AG04450 (cell line): ENCODE measurements at regions not wholly inside any gene's neighbourhood (a gene's known extent, or its start where the extent isn't known, plus 50 kb on each side); places are given as distances from the start of the nearest gene placed in this dataset.

ENCODE experiments used
- CTCF ChIA-PET: fragments of 300-600, 350-600 bp; formaldehyde crosslinking; extraction: SDS; loops from one replicate; lab custom pipeline; 2022; ENCODE audit warnings: antibody characterized with exemption, inconsistent platforms; lab: Charles Lee
- POLR2A ChIA-PET: fragments of 350-600 bp; formaldehyde crosslinking; extraction: SDS; loops from one replicate; lab custom pipeline; 2021; ENCODE audit warnings: antibody characterized with exemption, inconsistent platforms; lab: Yijun Ruan, JAX
- DNase-seq: peaks from one replicate; pipeline ENCODE4 v3.0.0-alpha.2; 2011; ENCODE audit warnings: low read depth, low spot score
- H3K27ac ChIP-seq: one replicate; pipeline ENCODE4 v1.5.1; 2012; ENCODE audit warnings: low read depth, low read length, control low read depth
- H3K27me3 ChIP-seq: one replicate; pipeline ENCODE4 v1.6.0; 2012; ENCODE audit warnings: low read length; ENCODE audit not compliant: control insufficient read depth, insufficient read depth
- H3K4me3 ChIP-seq: 2 replicates; pipeline ENCODE4 v1.5.1; 2011; ENCODE audit warnings: mild to moderate bottlenecking, low read depth, low read length, control low read depth
- H3K9me3 ChIP-seq: 2 replicates; pipeline ENCODE4 v1.5.1; 2012; ENCODE audit warnings: low read length; ENCODE audit not compliant: control insufficient read depth, insufficient read depth
- CTCF ChIP-seq: IDR thresholded peaks from 2 replicates; pipeline ENCODE4 v1.5.1; 2011; ENCODE audit warnings: low read depth, low read length, control low read depth, inconsistent platforms

GRCh38 chrX:10380300-10380699, 223.5 kb downstream of the CLCN4 start:
- CTCF ChIA-PET: no interaction called here

DNA sequence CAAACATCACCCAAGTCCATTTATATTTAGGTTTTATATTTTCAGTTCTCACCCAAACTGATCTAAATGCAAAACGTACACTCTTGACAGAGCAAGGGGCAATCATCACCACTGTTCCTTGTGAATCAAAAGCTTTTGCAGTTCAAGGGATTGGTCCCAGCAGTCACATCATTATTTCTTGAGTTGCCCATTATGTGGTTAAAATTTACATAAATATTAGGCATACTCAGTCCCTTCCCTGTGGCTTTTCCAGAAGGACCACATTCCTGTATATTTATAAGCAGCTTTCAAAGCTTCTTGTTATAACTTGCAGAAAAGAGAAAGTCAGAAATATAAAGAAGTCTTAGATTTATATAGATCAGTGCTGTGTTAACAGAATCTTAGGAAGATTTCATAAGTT, 224.4 kb downstream of the CLCN4 start:
- CTCF ChIA-PET: no interaction called here

More at GRCh38 chrX:10380300-10380699, 223.5 kb downstream of the CLCN4 start:
- Histone ChIP-seq H3K9me3 (no peaks in the 10 kb centered on the region), H3K27ac (no peak overlapping the region), H3K27me3 (no peaks in the 10 kb centered on the region), H3K4me3 (no peak overlapping the region)
- TF ChIP-seq CTCF: no peak
- no peak for DNase-seq
- POLR2A ChIA-PET: no interaction called here

GRCh38 chrX:10387011-10387410, 230.2 kb downstream of the CLCN4 start:
- POLR2A ChIA-PET: no interaction called here
- no peak for DNase-seq

More for the DNA sequence above, 224.4 kb downstream of the CLCN4 start:
- POLR2A ChIA-PET: no interaction called here
- no peak overlapping the region for H3K4me3 ChIP-seq
- no peaks in the 10 kb centered on the region for H3K27me3 ChIP-seq
- DNase-seq: no peak
- TF ChIP-seq CTCF: no peak
- H3K27ac ChIP-seq: no peak overlapping the region
- no peaks in the 10 kb centered on the region for H3K9me3 ChIP-seq

GRCh38 chrX:10390187-10390586, 230.2 kb downstream of the MID1 start:
- Histone ChIP-seq H3K27ac (no peak overlapping the region), H3K9me3 (no peaks in the 10 kb centered on the region)

More at GRCh38 chrX:10387011-10387410, 230.2 kb downstream of the CLCN4 start:
- Histone ChIP-seq H3K9me3 (no peaks in the 10 kb centered on the region), H3K4me3 (no peak overlapping the region), H3K27me3 (no peaks in the 10 kb centered on the region), H3K27ac (no peak overlapping the region)
- CTCF ChIA-PET: interaction anchor here (1.5 kb wide), 1 partner anchor 196 kb away, joined by 4 read pairs; no protein-coding TSS in a partner anchor
- TF ChIP-seq CTCF: no peak

GRCh38 chrX:10393241-10393640, 227.1 kb downstream of the MID1 start:
- DNase-seq: no peak
- CTCF ChIA-PET: no interaction called here
- Histone ChIP-seq H3K27me3 (no peaks in the 10 kb centered on the region), H3K4me3 (no peak overlapping the region), H3K9me3 (no peaks in the 10 kb centered on the region), H3K27ac (no peak overlapping the region)
- POLR2A ChIA-PET: no interaction called here
- no peak for TF ChIP-seq CTCF

More at GRCh38 chrX:10390187-10390586, 230.2 kb downstream of the MID1 start:
- TF ChIP-seq CTCF: no peak
- Histone ChIP-seq H3K4me3 (no peak overlapping the region), H3K27me3 (no peaks in the 10 kb centered on the region)
- CTCF ChIA-PET: no interaction called here
- DNase-seq: no peak
- POLR2A ChIA-PET: no interaction called here
